Caco-2 (cell line): ENCODE measurements at regions not wholly inside any gene's neighbourhood (a gene's known extent, or its start where the extent isn't known, plus 50 kb on each side); places are given as distances from the start of the nearest gene placed in this dataset.

Experiments
- BruUV-seq: library from RNA; stranded (reverse); fragments of 400-500 nt; replicated peaks from 2 replicates; lab custom pipeline; 2021; lab: Mats Ljungman, UMichigan
- CTCF ChIA-PET: fragments of 300-600 bp; sonication (Branson Sonifier 250); formaldehyde crosslinking; loops from one replicate; lab custom pipeline; 2022; ENCODE audit warnings: antibody characterized with exemption; lab: Charles Lee
- POLR2A ChIA-PET: fragments of 300-600 bp; sonication (Branson Sonifier 250); formaldehyde crosslinking; loops from one replicate; lab custom pipeline; 2022; ENCODE audit warnings: antibody characterized with exemption; lab: Charles Lee
- DNase-seq, 2 experiments: peaks; one replicate each; pipeline versions ENCODE4 v3.0.0 to v3.0.0-alpha.2; 2020 to 2022
- H3K27me3 ChIP-seq: replicated peaks from 2 replicates; pipeline ENCODE4 v1.6.0; 2011; ENCODE audit warnings: low read length; ENCODE audit not compliant: control insufficient read depth, insufficient read depth
- H3K36me3 ChIP-seq: 2 replicates; pipeline ENCODE4 v1.5.1; 2011; ENCODE audit warnings: low read length; ENCODE audit not compliant: control insufficient read depth, insufficient read depth
- H3K4me1 ChIP-seq: fragments of 250-450 bp; sonication (Bioruptor Pico); 2 replicates; pipeline ENCODE4 v1.5.1; 2020; ENCODE audit warnings: mild to moderate bottlenecking
- H3K4me3 ChIP-seq: 2 replicates; pipeline ENCODE4 v1.5.1; 2011; ENCODE audit warnings: low read depth, mild to moderate bottlenecking, control low read depth, low read length
- H3K9me3 ChIP-seq: fragments of 250-450 bp; sonication (Bioruptor Pico); 2 replicates; pipeline ENCODE4 v1.5.1; 2020; ENCODE audit warnings: mild to moderate bottlenecking, moderate library complexity
- H3K27ac Mint-ChIP-seq: one replicate; pipeline ENCODE4 v1.8.0; 2022; ENCODE audit warnings: mixed read lengths; ENCODE audit not compliant: unreplicated experiment
- H3K27me3 Mint-ChIP-seq: one replicate; pipeline ENCODE4 v1.8.0; 2022; ENCODE audit warnings: mixed read lengths; ENCODE audit not compliant: insufficient read depth, unreplicated experiment
- H3K36me3 Mint-ChIP-seq: one replicate; pipeline ENCODE4 v1.8.0; 2022; ENCODE audit warnings: mild to moderate bottlenecking, mixed read lengths; ENCODE audit not compliant: insufficient read depth, unreplicated experiment
- H3K4me1 Mint-ChIP-seq: one replicate; pipeline ENCODE4 v1.8.0; 2022; ENCODE audit warnings: low read depth, mixed read lengths; ENCODE audit not compliant: unreplicated experiment
- H3K4me3 Mint-ChIP-seq: one replicate; pipeline ENCODE4 v1.8.0; 2022; ENCODE audit warnings: mild to moderate bottlenecking, moderate library complexity, mixed read lengths; ENCODE audit not compliant: unreplicated experiment
- H3K9me3 Mint-ChIP-seq: one replicate; pipeline ENCODE4 v1.8.0; 2022; ENCODE audit warnings: mixed read lengths; ENCODE audit not compliant: unreplicated experiment
- CTCF ChIP-seq, 2 experiments: fragments of 200-600 bp in 1 of 2; IDR thresholded peaks; 1 replicate in 1 of 2; 2 replicates in 1 of 2; pipeline versions ENCODE4 v1.5.1 to v1.8.0; 2011 to 2022; ENCODE audit warnings: antibody characterized with exemption in 1 of 2, control low read depth in 1 of 2, inconsistent platforms in 1 of 2, low read depth in 1 of 2, low read length in 1 of 2, mild to moderate bottlenecking in 1 of 2, moderate library complexity in 1 of 2; ENCODE audit not compliant: insufficient read depth in 1 of 2, severe bottlenecking in 1 of 2, unreplicated experiment in 1 of 2
- intact Hi-C: fragments of 100-400 bp; cut with micrococcal nuclease; formaldehyde crosslinking; loops from one replicate; pipeline ENCODE4 v1.10.0; 2022; ENCODE audit not compliant: unreplicated experiment

- intact Hi-C loops: no loop called here
- ChIA-PET CTCF (no interaction called here), POLR2A (no interaction called here)
- no peaks in the 10 kb centered on the region for H3K9me3 ChIP-seq
- Mint-ChIP-seq H3K4me3 (no peak overlapping the region), H3K27me3 (no peaks in the 10 kb centered on the region), H3K36me3 (no peaks in the 10 kb centered on the region), H3K27ac (no peak overlapping the region), H3K9me3 (no peaks in the 10 kb centered on the region), H3K4me1 (peaks cover 20% of the 10 kb centered on the region)
- no peak overlapping the region for H3K4me3 ChIP-seq
- H3K27me3 ChIP-seq: no peaks in the 10 kb centered on the region
- DNase-seq: no peak
- no peak for TF ChIP-seq CTCF (IDR thresholded peaks at IDR 0.05; ENCODE audit: insufficient read depth in 1 of 2, low read depth in 1 of 2, low read length in 1 of 2, severe bottlenecking in 1 of 2, unreplicated experiment in 1 of 2)
- H3K4me1 ChIP-seq: 0 out of 2 replicates have a peak, but pooled peaks cover 4% of the 10 kb centered on the region
- BruUV-seq: no TSS peak
- H3K36me3 ChIP-seq: no peaks in the 10 kb centered on the region
Observed at GRCh38 chr6:87860902-87861301, 158.9 kb upstream of the AKIRIN2 start.

- Mint-ChIP-seq H3K9me3 (no peaks in the 10 kb centered on the region), H3K27ac (no peak overlapping the region), H3K36me3 (no peaks in the 10 kb centered on the region), H3K4me3 (no peak overlapping the region), H3K4me1 (peaks cover 20% of the 10 kb centered on the region), H3K27me3 (no peaks in the 10 kb centered on the region)
- Histone ChIP-seq H3K9me3 (no peaks in the 10 kb centered on the region), H3K4me1 (0 out of 2 replicates have a peak, but pooled peaks cover 8% of the 10 kb centered on the region), H3K27me3 (no peaks in the 10 kb centered on the region), H3K4me3 (no peak overlapping the region), H3K36me3 (no peaks in the 10 kb centered on the region)
- TF ChIP-seq CTCF (IDR thresholded peaks at IDR 0.05; ENCODE audit: insufficient read depth in 1 of 2, low read depth in 1 of 2, low read length in 1 of 2, severe bottlenecking in 1 of 2, unreplicated experiment in 1 of 2): no peak
- ChIA-PET POLR2A (no interaction called here), CTCF (no interaction called here)
- BruUV-seq: no TSS peak
- no peak for DNase-seq
- intact Hi-C loops: no loop called here
Observed at GRCh38 chr6:87858440-87858839, 156.4 kb upstream of the AKIRIN2 start.

GRCh38 chr6:87851674-87852299 is 149.8 kb upstream of the AKIRIN2 start:
- H3K27me3 ChIP-seq: no peaks in the 10 kb centered on the region
- POLR2A ChIA-PET: no interaction called here
- CTCF ChIA-PET: no interaction called here

More at GRCh38 chr6:87851674-87852299, 149.8 kb upstream of the AKIRIN2 start:
- Mint-ChIP-seq H3K4me3 (no peak overlapping the region), H3K27me3 (no peaks in the 10 kb centered on the region), H3K9me3 (no peaks in the 10 kb centered on the region), H3K4me1 (peaks cover 9% of the 10 kb centered on the region), H3K27ac (no peak overlapping the region), H3K36me3 (no peaks in the 10 kb centered on the region)
- no TSS peak for BruUV-seq
- Histone ChIP-seq H3K36me3 (no peaks in the 10 kb centered on the region), H3K9me3 (no peaks in the 10 kb centered on the region), H3K4me3 (no peak overlapping the region), H3K4me1 (peaks cover 14% of the 10 kb centered on the region; the same call in 1 of the 2 replicates)
- no peak for DNase-seq
- intact Hi-C loops: no loop called here
- no peak for TF ChIP-seq CTCF (IDR thresholded peaks at IDR 0.05; ENCODE audit: insufficient read depth in 1 of 2, low read depth in 1 of 2, low read length in 1 of 2, severe bottlenecking in 1 of 2, unreplicated experiment in 1 of 2)
